AG09319 (cell line): ENCODE measurements at regions not wholly inside any gene's neighbourhood (a gene's known extent, or its start where the extent isn't known, plus 50 kb on each side); places are given as distances from the start of the nearest gene placed in this dataset.

Experiments
- DNase-seq: peaks from one replicate; pipeline ENCODE4 v3.0.0-alpha.2; 2010; ENCODE audit warnings: low read depth; ENCODE audit errors: extremely low read depth
- CTCF ChIP-seq: IDR thresholded peaks from 2 replicates; pipeline ENCODE4 v1.5.1; 2011; ENCODE audit warnings: low read depth, mild to moderate bottlenecking, inconsistent platforms, low read length, moderate library complexity

GRCh38 chr2:217070043-217070430, 210.2 kb upstream of the TNP1 start:
- TF ChIP-seq CTCF, result no peak
- no peak for DNase-seq

- DNase-seq, result no peak
- TF ChIP-seq CTCF, result no peak
Measured at GRCh38 chr2:217069263-217070042, 209.6 kb upstream of the TNP1 start.

- TF ChIP-seq CTCF, result no peak
- DNase-seq, result no peak
Measured at GRCh38 chr2:217068677-217069250, 208.9 kb upstream of the TNP1 start.

- no peak for TF ChIP-seq CTCF
- no peak for DNase-seq
Measured at GRCh38 chr2:217067787-217068186, 207.9 kb upstream of the TNP1 start.

GRCh38 chr2:217066510-217067270, 206.8 kb upstream of the TNP1 start:
- TF ChIP-seq CTCF, result no peak
- DNase-seq, result no peak

GRCh38 chr2:217065695-217066405, 206.0 kb upstream of the TNP1 start:
- no peak for TF ChIP-seq CTCF
- peak; percentile 98 for DNase-seq
